ENCODE measurements at regions not wholly inside any gene's neighbourhood (a gene's known extent, or its start where the extent isn't known, plus 50 kb on each side); places are given as distances from the start of the nearest gene placed in this dataset.

GRCh38 chr18:34480162-34480700 lies 229.9 kb upstream of the DTNA start (continued):
- TF ChIP-seq TAF1 (IDR thresholded peaks at IDR 0.05; ENCODE audit: low read depth, low read length) (no peak), CBX5 (IDR thresholded peaks at IDR 0.05; ENCODE audit: low read depth, low read length) (no peak), TBP (IDR thresholded peaks at IDR 0.05; ENCODE audit: low read depth, low read length) (no peak), NRF1 (IDR thresholded peaks at IDR 0.05; ENCODE audit: low read depth, low read length) (no peak), GTF2F1 (IDR thresholded peaks at IDR 0.05; ENCODE audit: borderline replicate concordance, low read depth, low read length) (no peak)
